ENCODE measurements at regions not wholly inside any gene's neighbourhood (a gene's known extent, or its start where the extent isn't known, plus 50 kb on each side); places are given as distances from the start of the nearest gene placed in this dataset.

DNA sequence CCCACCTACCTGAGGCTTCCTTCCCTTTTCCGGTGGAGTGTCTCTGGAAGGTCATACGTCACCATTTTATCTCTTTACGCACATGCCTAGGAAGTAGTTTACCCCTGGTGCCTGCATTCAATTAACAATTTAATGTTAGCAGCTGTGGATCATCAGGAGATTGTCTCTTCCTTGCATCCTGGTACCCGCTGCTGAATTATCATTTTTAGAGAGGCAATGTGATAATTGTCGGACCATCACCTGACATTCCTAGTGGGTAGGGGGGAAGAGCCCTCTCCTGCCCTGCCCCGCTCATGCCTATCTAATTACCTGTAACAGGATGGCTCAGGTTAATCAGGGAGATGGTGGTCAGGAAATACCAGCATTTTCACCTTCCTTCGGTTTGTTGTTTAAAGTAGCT is 863.6 kb downstream of the RPA4 start:
- no peak for DNase-seq
- in situ Hi-C loops (cut with HindIII; ENCODE audit: low pct_ligation_motif_present, low sequenced_read_pairs) = no loop called here
- H3K27ac ChIP-seq = no peak overlapping the region
- no peak for TF ChIP-seq CTCF (IDR thresholded peaks at IDR 0.05; ENCODE audit: low read depth, low read length, missing control alignments)
- no peaks in the 10 kb centered on the region for H3K27me3 ChIP-seq (replicated peaks)
- no peak overlapping the region for H3K4me3 ChIP-seq (ENCODE audit: low read depth, low read length)
- H3K36me3 ChIP-seq (replicated peaks) = no peaks in the 10 kb centered on the region

DNA sequence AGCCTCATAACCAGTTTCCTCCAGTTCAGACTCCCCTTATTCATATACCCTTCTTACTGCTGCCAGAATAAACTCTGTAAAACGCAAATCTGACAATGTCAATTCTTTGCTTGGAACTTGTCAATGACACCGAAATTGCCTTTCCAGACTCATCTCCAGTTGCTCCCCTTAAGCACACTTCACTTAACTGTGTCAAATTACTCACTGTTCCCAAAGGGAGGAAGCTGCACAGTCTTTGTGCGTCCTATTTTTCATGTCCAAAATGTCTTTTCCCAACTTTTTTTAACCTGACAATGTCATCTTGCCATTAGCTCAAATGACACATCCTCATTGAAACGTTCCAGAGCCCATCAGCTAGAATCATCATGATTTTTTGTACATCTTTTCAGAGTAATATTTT is 867.3 kb downstream of the RPA4 start:
- DNase-seq = no peak
- Histone ChIP-seq H3K4me3 (ENCODE audit: low read depth, low read length) (no peak overlapping the region), H3K27me3 (replicated peaks) (no peaks in the 10 kb centered on the region), H3K27ac (no peak overlapping the region), H3K36me3 (replicated peaks) (no peaks in the 10 kb centered on the region)
- no peak for TF ChIP-seq CTCF (IDR thresholded peaks at IDR 0.05; ENCODE audit: low read depth, low read length, missing control alignments)
- in situ Hi-C loops (cut with HindIII; ENCODE audit: low pct_ligation_motif_present, low sequenced_read_pairs) = no loop called here

GRCh38 chrX:97751735-97752134 is 868.0 kb downstream of the RPA4 start:
- no peak for TF ChIP-seq CTCF (IDR thresholded peaks at IDR 0.05; ENCODE audit: low read depth, low read length, missing control alignments)
- Histone ChIP-seq H3K27ac (no peak overlapping the region), H3K36me3 (replicated peaks) (no peaks in the 10 kb centered on the region), H3K27me3 (replicated peaks) (no peaks in the 10 kb centered on the region), H3K4me3 (ENCODE audit: low read depth, low read length) (no peak overlapping the region)
- in situ Hi-C loops (cut with HindIII; ENCODE audit: low pct_ligation_motif_present, low sequenced_read_pairs) = no loop called here
- DNase-seq = no peak

- Histone ChIP-seq H3K36me3 (replicated peaks) (no peaks in the 10 kb centered on the region), H3K27me3 (replicated peaks) (no peaks in the 10 kb centered on the region), H3K4me3 (ENCODE audit: low read depth, low read length) (no peak overlapping the region), H3K27ac (no peak overlapping the region)
- DNase-seq = no peak
- in situ Hi-C loops (cut with HindIII; ENCODE audit: low pct_ligation_motif_present, low sequenced_read_pairs) = no loop called here
- TF ChIP-seq CTCF (IDR thresholded peaks at IDR 0.05; ENCODE audit: low read depth, low read length, missing control alignments) = no peak
These were observed 873.2 kb downstream of the RPA4 start for GRCh38 chrX:97756879-97757278.

DNA sequence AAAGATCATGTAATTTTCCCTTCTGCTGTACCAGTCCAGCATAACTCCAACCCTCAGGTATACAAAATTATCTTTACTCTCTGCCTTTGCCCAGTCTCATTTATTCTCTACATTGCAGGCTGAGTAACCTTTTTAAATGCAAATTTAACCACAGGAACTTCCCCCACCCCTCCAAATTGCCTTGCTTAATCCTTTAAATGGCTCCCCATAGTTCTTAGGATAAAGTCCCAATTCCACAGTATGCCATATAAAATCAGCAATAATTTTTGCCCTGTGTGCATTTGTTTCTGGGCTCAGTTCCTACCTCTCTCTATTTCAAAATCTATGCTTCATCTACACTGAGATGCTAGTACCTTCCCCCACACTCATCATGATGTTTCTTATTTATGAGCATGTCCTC is 879.7 kb downstream of the RPA4 start:
- Histone ChIP-seq H3K27ac (no peak overlapping the region), H3K27me3 (replicated peaks) (no peaks in the 10 kb centered on the region), H3K4me3 (ENCODE audit: low read depth, low read length) (no peak overlapping the region), H3K36me3 (replicated peaks) (no peaks in the 10 kb centered on the region)
- no peak for DNase-seq
- TF ChIP-seq CTCF (IDR thresholded peaks at IDR 0.05; ENCODE audit: low read depth, low read length, missing control alignments) = no peak
- in situ Hi-C loops (cut with HindIII; ENCODE audit: low pct_ligation_motif_present, low sequenced_read_pairs) = no loop called here

DNA sequence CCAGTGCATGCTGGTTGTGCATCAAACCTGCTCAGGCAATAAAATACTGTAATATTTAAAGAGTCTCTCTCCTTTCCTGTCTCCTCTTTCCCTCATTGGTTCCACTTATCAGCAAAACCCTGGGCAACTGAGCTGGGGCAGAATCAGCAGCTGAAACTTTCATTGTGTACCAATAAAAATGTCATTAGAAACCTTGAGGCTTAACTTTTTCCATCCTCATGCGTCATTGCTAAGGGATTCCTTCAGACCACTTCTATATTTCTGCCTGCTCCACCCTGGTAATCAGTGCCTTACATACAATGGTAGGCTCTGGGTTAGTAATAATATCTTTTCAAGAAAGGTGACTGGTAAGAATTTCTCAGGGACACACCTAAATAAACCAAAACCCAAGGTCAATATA is 880.3 kb downstream of the RPA4 start:
- in situ Hi-C loops (cut with HindIII; ENCODE audit: low pct_ligation_motif_present, low sequenced_read_pairs) = no loop called here
- H3K36me3 ChIP-seq (replicated peaks) = no peaks in the 10 kb centered on the region
- H3K27ac ChIP-seq = no peak overlapping the region
- H3K4me3 ChIP-seq (ENCODE audit: low read depth, low read length) = no peak overlapping the region
- no peaks in the 10 kb centered on the region for H3K27me3 ChIP-seq (replicated peaks)
- no peak for DNase-seq
- no peak for TF ChIP-seq CTCF (IDR thresholded peaks at IDR 0.05; ENCODE audit: low read depth, low read length, missing control alignments)

Data from brain microvascular endothelial cell (primary cell).